Common myeloid progenitor, CD34-positive (primary cell): ENCODE measurements at regions not wholly inside any gene's neighbourhood (a gene's known extent, or its start where the extent isn't known, plus 50 kb on each side); places are given as distances from the start of the nearest gene placed in this dataset.

Experiments
- CTCF ChIA-PET: fragments of 350-600 bp; sonication (Branson Sonifier 250); formaldehyde crosslinking; loops from one replicate; lab custom pipeline; 2021; ENCODE audit warnings: antibody characterized with exemption; lab: Charles Lee
- POLR2A ChIA-PET: fragments of 350-600 bp; sonication (Branson Sonifier 250); formaldehyde crosslinking; loops from one replicate; lab custom pipeline; 2021; ENCODE audit warnings: antibody characterized with exemption; lab: Charles Lee
- DNase-seq, 3 donors: peaks; one replicate each; pipeline versions ENCODE4 v3.0.0 to v3.0.0-alpha.2; 2013
- H3K27ac ChIP-seq, 2 experiments: 1 replicate in 1 of 2; 2 replicates in 1 of 2; pipeline ENCODE4 v1.7.0; 2013; ENCODE audit warnings: inconsistent platforms in 2 of 2, low read length in 2 of 2, mild to moderate bottlenecking in 2 of 2, low read depth in 1 of 2, moderate library complexity in 1 of 2; ENCODE audit not compliant: severe bottlenecking in 2 of 2, insufficient read depth in 1 of 2, poor library complexity in 1 of 2
- H3K27me3 ChIP-seq, 5 experiments: replicated peaks in 2 of 5; 1 replicate in 3 of 5; 2 replicates in 2 of 5; pipeline versions ENCODE4 v1.6.1 to v1.7.0; 2013; ENCODE audit warnings: low read length in 4 of 5, mild to moderate bottlenecking in 2 of 5, moderate library complexity in 2 of 5, inconsistent platforms in 1 of 5; ENCODE audit not compliant: insufficient read depth in 5 of 5, control insufficient read depth in 4 of 5
- H3K36me3 ChIP-seq, 4 experiments: 1 replicate in 2 of 4; 2 replicates in 2 of 4; pipeline versions ENCODE4 v1.6.1 to v1.7.0; 2013; ENCODE audit warnings: low read length in 3 of 4, control low read depth in 1 of 4, mild to moderate bottlenecking in 1 of 4; ENCODE audit not compliant: control insufficient read depth in 4 of 4, insufficient read depth in 4 of 4
- H3K4me1 ChIP-seq, 4 experiments: 1 replicate in 3 of 4; 2 replicates in 1 of 4; pipeline versions ENCODE4 v1.6.1 to v1.7.1; 2013; ENCODE audit warnings: low read length in 3 of 4, mild to moderate bottlenecking in 3 of 4, control low read depth in 1 of 4, inconsistent platforms in 1 of 4, moderate library complexity in 1 of 4; ENCODE audit not compliant: control insufficient read depth in 4 of 4, insufficient read depth in 4 of 4; ENCODE audit errors: control extremely low read depth in 1 of 4
- H3K4me3 ChIP-seq, 7 experiments: 1 replicate in 4 of 7; 2 replicates in 3 of 7; pipeline versions ENCODE4 v1.5.1 to v1.7.0; 2013; ENCODE audit warnings: mild to moderate bottlenecking in 7 of 7, low read length in 6 of 7, moderate library complexity in 6 of 7, inconsistent platforms in 2 of 7, low read depth in 2 of 7, control low read depth in 1 of 7; ENCODE audit not compliant: insufficient read depth in 4 of 7, control insufficient read depth in 1 of 7; ENCODE audit errors: extremely low read depth in 1 of 7
- H3K9me3 ChIP-seq, 5 experiments: 1 replicate in 4 of 5; 2 replicates in 1 of 5; pipeline versions ENCODE4 v1.6.1 to v1.7.1; 2013; ENCODE audit warnings: low read length in 4 of 5, mild to moderate bottlenecking in 2 of 5, inconsistent platforms in 1 of 5, low read depth in 1 of 5, moderate library complexity in 1 of 5; ENCODE audit not compliant: control insufficient read depth in 4 of 5, insufficient read depth in 2 of 5; ENCODE audit errors: control extremely low read depth in 1 of 5
- WGBS: methylation state at CpG from one replicate; pipeline ENCODE4 v1.1.5; 2013; ENCODE audit not compliant: insufficient coverage; 5-methylcytosine and 5-hydroxymethylcytosine counted together

- Histone ChIP-seq H3K27ac (no peak overlapping the region), H3K36me3 (no peaks in the 10 kb centered on the region), H3K4me1 (peaks cover 0 to 6% (median 2%) of the 10 kb centered on the region in 4 experiments), H3K9me3 (no peaks in the 10 kb centered on the region), H3K4me3 (no peak overlapping the region), H3K27me3 (peaks cover 0 to 3% (median 0%) of the 10 kb centered on the region in 5 experiments)
- ChIA-PET CTCF (interaction anchor here (0.6 to 1.7 kb wide), 16 partner anchors 8 to 221 kb away, joined by 3 to 19 read pairs (median 3); no protein-coding TSS in a partner anchor), POLR2A (no interaction called here)
- peak; percentile 14 to 42 (median 41) for DNase-seq
- WGBS: 100% methylated on average over 2 of the region's 4 CpGs
Observed at GRCh38 chr19:33998739-33999345, 173.5 kb upstream of the LSM14A start.

GRCh38 chr19:34017024-34017423 lies 155.3 kb upstream of the LSM14A start:
- WGBS: 83% methylated on average over 3 of the region's 3 CpGs
- CTCF ChIA-PET: no interaction called here
- no peak for DNase-seq
- peaks cover 0 to 19% (median 8%) of the 10 kb centered on the region in 5 experiments for H3K27me3 ChIP-seq
- H3K4me1 ChIP-seq: no peaks in the 10 kb centered on the region
- POLR2A ChIA-PET: no interaction called here
- H3K9me3 ChIP-seq: no peaks in the 10 kb centered on the region
- no peak overlapping the region for H3K27ac ChIP-seq
- H3K4me3 ChIP-seq: no peak overlapping the region
- no peaks in the 10 kb centered on the region for H3K36me3 ChIP-seq

GRCh38 chr19:34017601-34018000 lies 154.7 kb upstream of the LSM14A start:
- no peak overlapping the region for H3K27ac ChIP-seq
- ChIA-PET CTCF (no interaction called here), POLR2A (interaction anchor here (0.6 kb wide), 1 partner anchor 25 kb away, joined by 3 read pairs; no protein-coding TSS in a partner anchor)
- H3K4me3 ChIP-seq: no peak overlapping the region
- no peaks in the 10 kb centered on the region for H3K36me3 ChIP-seq
- WGBS: 50% methylated on average over 5 of the region's 5 CpGs
- no peaks in the 10 kb centered on the region for H3K4me1 ChIP-seq
- DNase-seq: no peak
- peaks cover 0 to 17% (median 8%) of the 10 kb centered on the region in 5 experiments for H3K27me3 ChIP-seq
- peaks cover 0 to 2% (median 0%) of the 10 kb centered on the region in 5 experiments for H3K9me3 ChIP-seq

GRCh38 chr19:34018546-34018945 lies 153.8 kb upstream of the LSM14A start:
- WGBS: no CpG with 5 or more reads among the region's 1 CpG
- no peaks in the 10 kb centered on the region for H3K4me1 ChIP-seq
- H3K9me3 ChIP-seq: peaks cover 0 to 9% (median 7%) of the 10 kb centered on the region in 5 experiments
- ChIA-PET CTCF (no interaction called here), POLR2A (no interaction called here)
- no peaks in the 10 kb centered on the region for H3K36me3 ChIP-seq
- no peak for DNase-seq
- H3K4me3 ChIP-seq: no peak overlapping the region
- H3K27me3 ChIP-seq: peaks cover 0 to 17% (median 8%) of the 10 kb centered on the region in 5 experiments
- no peak overlapping the region for H3K27ac ChIP-seq

GRCh38 chr19:34023381-34023780 lies 148.9 kb upstream of the LSM14A start:
- H3K36me3 ChIP-seq: no peaks in the 10 kb centered on the region
- H3K9me3 ChIP-seq: peaks cover 0 to 20% (median 14%) of the 10 kb centered on the region in 5 experiments
- no peak for DNase-seq
- no peaks in the 10 kb centered on the region for H3K4me1 ChIP-seq
- CTCF ChIA-PET: no interaction called here
- POLR2A ChIA-PET: no interaction called here
- WGBS: 91% methylated on average over 4 of the region's 5 CpGs
- H3K27ac ChIP-seq: no peak overlapping the region
- peaks cover 0 to 11% (median 2%) of the 10 kb centered on the region in 5 experiments for H3K27me3 ChIP-seq
- no peak overlapping the region for H3K4me3 ChIP-seq

- Histone ChIP-seq H3K36me3 (no peaks in the 10 kb centered on the region), H3K4me1 (no peaks in the 10 kb centered on the region), H3K27ac (no peak overlapping the region), H3K4me3 (no peak overlapping the region), H3K9me3 (no peaks in the 10 kb centered on the region), H3K27me3 (peaks cover 0 to 16% (median 9%) of the 10 kb centered on the region in 5 experiments)
- 80% methylated on average over 1 of the region's 3 CpGs for WGBS
- ChIA-PET POLR2A (no interaction called here), CTCF (interaction anchor here (1.4 kb wide), 1 partner anchor 8 kb away, joined by 4 read pairs; no protein-coding TSS in a partner anchor)
- DNase-seq: no peak
Observed at GRCh38 chr19:34033880-34034279, 138.4 kb upstream of the LSM14A start.

GRCh38 chr19:34034318-34034846 lies 137.9 kb upstream of the LSM14A start:
- DNase-seq: no peak
- Histone ChIP-seq H3K36me3 (no peaks in the 10 kb centered on the region), H3K4me3 (no peak overlapping the region), H3K27me3 (peaks cover 0 to 15% (median 9%) of the 10 kb centered on the region in 5 experiments), H3K9me3 (no peaks in the 10 kb centered on the region), H3K4me1 (no peaks in the 10 kb centered on the region), H3K27ac (no peak overlapping the region)
- POLR2A ChIA-PET: no interaction called here
- CTCF ChIA-PET: no interaction called here
- WGBS: 94% methylated on average over 2 of the region's 2 CpGs
